C4-2B (cell line): ENCODE measurements at regions not wholly inside any gene's neighbourhood (a gene's known extent, or its start where the extent isn't known, plus 50 kb on each side); places are given as distances from the start of the nearest gene placed in this dataset.

ENCODE experiments used
- H3K27ac ChIP-seq: fragments of 450-650 bp; 2 replicates; pipeline ENCODE4 v1.5.1; 2017
- CTCF ChIP-seq: fragments of 450-650 bp; conservative IDR thresholded peaks from 2 replicates; pipeline ENCODE4 v1.5.1; 2017; ENCODE audit warnings: mild to moderate bottlenecking
- ZFX ChIP-seq: fragments of 450-650 bp; IDR thresholded peaks from 2 replicates; pipeline ENCODE4 v1.6.1; 2017

GRCh38 chr1:194214735-194215134 lies 1028.3 kb upstream of the B3GALT2 start:
- TF ChIP-seq ZFX: no peak
- no peak for TF ChIP-seq CTCF
- no peak overlapping the region for H3K27ac ChIP-seq

- no peak overlapping the region for H3K27ac ChIP-seq
- TF ChIP-seq ZFX: no peak
- no peak for TF ChIP-seq CTCF
Observed at GRCh38 chr1:194209920-194210319, 1023.5 kb upstream of the B3GALT2 start.

GRCh38 chr1:194208674-194209073 lies 1022.3 kb upstream of the B3GALT2 start:
- no peak overlapping the region for H3K27ac ChIP-seq
- no peak for TF ChIP-seq CTCF
- no peak for TF ChIP-seq ZFX

- no peak overlapping the region for H3K27ac ChIP-seq
- TF ChIP-seq CTCF: no peak
- TF ChIP-seq ZFX: no peak
Observed at GRCh38 chr1:194196562-194196961, 1010.1 kb upstream of the B3GALT2 start.

GRCh38 chr1:194194724-194195123 lies 1008.3 kb upstream of the B3GALT2 start:
- no peak for TF ChIP-seq ZFX
- no peak for TF ChIP-seq CTCF

GRCh38 chr1:194184974-194185373 lies 998.6 kb upstream of the B3GALT2 start:
- no peak for TF ChIP-seq CTCF
- no peak for TF ChIP-seq ZFX
- H3K27ac ChIP-seq: no peak overlapping the region

More at GRCh38 chr1:194194724-194195123, 1008.3 kb upstream of the B3GALT2 start:
- no peak overlapping the region for H3K27ac ChIP-seq

GRCh38 chr1:194184425-194184824 lies 998.0 kb upstream of the B3GALT2 start:
- H3K27ac ChIP-seq: no peak overlapping the region
- TF ChIP-seq CTCF (no peak), ZFX (no peak)
